Ovary (tissue), 3 donors: ENCODE measurements at regions not wholly inside any gene's neighbourhood (a gene's known extent, or its start where the extent isn't known, plus 50 kb on each side); places are given as distances from the start of the nearest gene placed in this dataset.

ENCODE experiments used
- EP300 ChIP-seq: sonication (generic); formaldehyde crosslinking; IDR thresholded peaks from one replicate; pipeline ENCODE4 v1.6.1; 2017; ENCODE audit warnings: antibody characterized with exemption
- POLR2A ChIP-seq: fragments of 450-650 bp; IDR thresholded peaks from one replicate; pipeline ENCODE4 v1.6.1; 2017; ENCODE audit warnings: antibody characterized with exemption, mild to moderate bottlenecking, moderate library complexity
- TF ChIP-seq, protein P1 (sequence below), 3 donors: fragments of 450-650 bp in 2 of 3; fragments of 200-600 bp in 1 of 3; IDR thresholded peaks; one replicate each; pipeline versions ENCODE4 v1.5.1 to v1.8.0; 2016 to 2022; ENCODE audit warnings: antibody characterized with exemption in 3 of 3, mild to moderate bottlenecking in 1 of 3
- donor health status: DM: no; HTN: no; CAD: no.

DNA sequence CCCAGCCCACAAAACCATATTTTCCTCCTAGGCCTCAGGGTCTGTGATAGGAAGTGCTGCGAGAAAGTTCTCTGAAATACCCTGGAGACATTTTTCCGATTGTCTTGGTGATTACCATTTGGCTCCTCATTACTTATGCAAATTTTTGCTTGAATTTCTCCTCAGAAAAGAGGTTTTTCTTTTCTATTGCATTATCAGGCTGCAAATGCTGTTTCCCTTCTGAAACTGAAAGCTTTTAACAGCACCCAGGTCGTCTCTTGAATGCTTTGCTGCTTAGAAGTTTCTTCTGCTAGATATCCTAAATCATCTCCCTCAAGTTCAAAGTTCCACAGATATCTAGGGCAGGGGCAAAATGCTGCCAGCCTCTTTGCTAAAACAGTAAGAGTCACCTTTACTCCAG lies 434.2 kb downstream of the PCDH20 start:
- TF ChIP-seq, protein P1, sequence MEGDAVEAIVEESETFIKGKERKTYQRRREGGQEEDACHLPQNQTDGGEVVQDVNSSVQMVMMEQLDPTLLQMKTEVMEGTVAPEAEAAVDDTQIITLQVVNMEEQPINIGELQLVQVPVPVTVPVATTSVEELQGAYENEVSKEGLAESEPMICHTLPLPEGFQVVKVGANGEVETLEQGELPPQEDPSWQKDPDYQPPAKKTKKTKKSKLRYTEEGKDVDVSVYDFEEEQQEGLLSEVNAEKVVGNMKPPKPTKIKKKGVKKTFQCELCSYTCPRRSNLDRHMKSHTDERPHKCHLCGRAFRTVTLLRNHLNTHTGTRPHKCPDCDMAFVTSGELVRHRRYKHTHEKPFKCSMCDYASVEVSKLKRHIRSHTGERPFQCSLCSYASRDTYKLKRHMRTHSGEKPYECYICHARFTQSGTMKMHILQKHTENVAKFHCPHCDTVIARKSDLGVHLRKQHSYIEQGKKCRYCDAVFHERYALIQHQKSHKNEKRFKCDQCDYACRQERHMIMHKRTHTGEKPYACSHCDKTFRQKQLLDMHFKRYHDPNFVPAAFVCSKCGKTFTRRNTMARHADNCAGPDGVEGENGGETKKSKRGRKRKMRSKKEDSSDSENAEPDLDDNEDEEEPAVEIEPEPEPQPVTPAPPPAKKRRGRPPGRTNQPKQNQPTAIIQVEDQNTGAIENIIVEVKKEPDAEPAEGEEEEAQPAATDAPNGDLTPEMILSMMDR (IDR thresholded peaks at IDR 0.05), result no peak
- no peak for TF ChIP-seq POLR2A
- TF ChIP-seq EP300, result no peak
